Vagina (tissue), 2 donors: ENCODE measurements at regions not wholly inside any gene's neighbourhood (a gene's known extent, or its start where the extent isn't known, plus 50 kb on each side); places are given as distances from the start of the nearest gene placed in this dataset.

Experiments used
- CTCF ChIP-seq, 3 experiments: fragments of 450-650 bp in 2 of 3; fragments of 200-600 bp in 1 of 3; sonication (generic) in 1 of 3; IDR thresholded peaks; one replicate each; pipeline ENCODE4 v1.5.1; 2017 to 2019; ENCODE audit warnings: antibody characterized with exemption in 3 of 3, mild to moderate bottlenecking in 2 of 3, moderate library complexity in 2 of 3
- POLR2A ChIP-seq, 2 donors: fragments of 450-650 bp; IDR thresholded peaks; one replicate each; pipeline ENCODE4 v1.6.1; 2017; ENCODE audit warnings: antibody characterized with exemption in 2 of 2, mild to moderate bottlenecking in 2 of 2, moderate library complexity in 2 of 2
- POLR2AphosphoS5 ChIP-seq, 2 donors: sonication (generic); formaldehyde crosslinking; IDR thresholded peaks; one replicate each; pipeline ENCODE4 v1.9.0; 2017; ENCODE audit warnings: antibody characterized with exemption in 2 of 2, mild to moderate bottlenecking in 2 of 2, low read depth in 1 of 2; ENCODE audit not compliant: insufficient read depth in 1 of 2

- TF ChIP-seq POLR2AphosphoS5 (IDR thresholded peaks at IDR 0.05; ENCODE audit: insufficient read depth in 1 of 2, low read depth in 1 of 2) (no peak), CTCF (IDR thresholded peaks at IDR 0.05) (no peak), POLR2A (IDR thresholded peaks at IDR 0.05) (no peak)
Measured at GRCh38 chr2:15727396-15728244, 136.0 kb downstream of the DDX1 start.
